HG02870 (cell line): ENCODE measurements at regions not wholly inside any gene's neighbourhood (a gene's known extent, or its start where the extent isn't known, plus 50 kb on each side); places are given as distances from the start of the nearest gene placed in this dataset.

Experiments used
- ATAC-seq: cut with Tn5 transposase; IDR thresholded peaks from one replicate; pipeline ENCODE4 v1.9.1; 2021; ENCODE audit warnings: mild to moderate bottlenecking, moderate library complexity; ENCODE audit not compliant: unreplicated experiment

- ATAC-seq, result no peak
Observed at GRCh38 chrX:39808471-39808917, 289.3 kb downstream of the BCOR start.

- ATAC-seq, result no peak
Observed at GRCh38 chrX:39809331-39809730, 288.4 kb downstream of the BCOR start.

DNA sequence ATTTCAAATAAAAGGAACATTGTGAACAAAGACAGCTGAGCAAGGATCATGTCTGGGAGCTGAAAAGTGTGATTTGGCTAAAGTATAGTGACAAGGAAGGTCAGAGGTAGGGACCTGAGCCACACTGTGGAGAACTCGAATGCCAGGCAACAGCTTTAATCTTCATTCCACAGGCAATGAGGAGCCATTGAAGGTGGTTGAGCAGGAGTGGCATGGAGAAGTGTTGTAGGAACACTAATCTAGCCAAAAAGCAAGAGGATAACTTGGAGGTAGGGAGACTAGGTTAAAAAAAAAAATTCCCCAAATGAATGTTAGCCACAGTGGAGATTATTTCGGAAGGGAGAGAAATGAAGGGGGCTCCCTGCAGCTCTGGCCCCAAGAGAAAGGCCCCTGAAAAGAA lies 286.9 kb downstream of the BCOR start:
- no peak for ATAC-seq

- no peak for ATAC-seq
Observed at GRCh38 chrX:39811376-39811775, 286.4 kb downstream of the BCOR start.

DNA sequence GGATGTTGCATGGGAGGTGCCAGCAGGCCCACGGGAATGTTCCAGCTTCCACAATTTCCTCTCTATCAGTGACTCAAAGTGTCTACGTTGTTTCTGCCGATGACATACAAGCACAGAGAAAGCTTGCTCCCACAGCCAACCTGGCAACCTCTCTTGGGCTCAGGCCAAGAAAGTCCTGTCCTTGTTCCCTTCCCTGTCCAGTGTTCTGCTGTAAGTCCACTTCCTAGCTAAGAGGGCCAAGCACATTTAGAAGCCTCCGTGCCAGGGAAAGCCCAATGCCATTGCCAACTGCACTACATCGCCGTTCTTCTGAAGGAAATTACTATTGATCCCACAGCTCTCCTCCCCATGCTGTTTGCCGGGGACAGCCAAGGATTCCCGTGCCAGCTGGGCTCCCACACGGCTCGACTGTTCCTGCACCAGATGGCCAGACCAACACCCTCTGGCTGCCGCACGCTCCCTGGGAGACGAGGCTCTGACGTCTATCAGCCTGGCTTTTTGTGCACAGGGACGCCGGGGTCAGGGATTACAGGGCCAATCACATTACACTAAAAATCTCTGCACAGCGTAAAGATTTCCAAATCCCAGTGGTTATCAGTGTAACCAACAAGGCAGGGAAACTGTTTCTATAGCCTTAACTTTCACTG lies 284.0 kb downstream of the BCOR start:
- ATAC-seq, result no peak

GRCh38 chrX:39814391-39814790 lies 283.4 kb downstream of the BCOR start:
- ATAC-seq, result no peak

DNA sequence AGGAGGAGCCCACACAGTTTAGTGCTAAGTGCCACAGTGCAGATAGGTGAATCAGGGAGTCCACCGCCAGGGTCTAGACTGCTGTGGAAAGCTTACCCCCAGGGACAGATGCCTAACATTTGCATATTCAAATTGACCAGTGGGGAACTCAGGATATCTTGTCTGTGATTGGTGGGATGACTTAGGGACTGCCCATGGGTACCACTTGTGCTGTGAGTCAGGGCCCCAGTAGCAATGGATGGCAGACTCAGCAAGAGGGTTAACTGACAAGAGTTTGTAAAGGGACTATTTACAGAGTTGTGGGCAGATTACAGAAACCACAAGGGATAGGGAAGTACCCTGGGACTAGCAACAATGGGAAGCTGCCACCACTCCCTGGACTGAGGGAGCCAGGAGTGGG lies 282.1 kb downstream of the BCOR start:
- no peak for ATAC-seq

DNA sequence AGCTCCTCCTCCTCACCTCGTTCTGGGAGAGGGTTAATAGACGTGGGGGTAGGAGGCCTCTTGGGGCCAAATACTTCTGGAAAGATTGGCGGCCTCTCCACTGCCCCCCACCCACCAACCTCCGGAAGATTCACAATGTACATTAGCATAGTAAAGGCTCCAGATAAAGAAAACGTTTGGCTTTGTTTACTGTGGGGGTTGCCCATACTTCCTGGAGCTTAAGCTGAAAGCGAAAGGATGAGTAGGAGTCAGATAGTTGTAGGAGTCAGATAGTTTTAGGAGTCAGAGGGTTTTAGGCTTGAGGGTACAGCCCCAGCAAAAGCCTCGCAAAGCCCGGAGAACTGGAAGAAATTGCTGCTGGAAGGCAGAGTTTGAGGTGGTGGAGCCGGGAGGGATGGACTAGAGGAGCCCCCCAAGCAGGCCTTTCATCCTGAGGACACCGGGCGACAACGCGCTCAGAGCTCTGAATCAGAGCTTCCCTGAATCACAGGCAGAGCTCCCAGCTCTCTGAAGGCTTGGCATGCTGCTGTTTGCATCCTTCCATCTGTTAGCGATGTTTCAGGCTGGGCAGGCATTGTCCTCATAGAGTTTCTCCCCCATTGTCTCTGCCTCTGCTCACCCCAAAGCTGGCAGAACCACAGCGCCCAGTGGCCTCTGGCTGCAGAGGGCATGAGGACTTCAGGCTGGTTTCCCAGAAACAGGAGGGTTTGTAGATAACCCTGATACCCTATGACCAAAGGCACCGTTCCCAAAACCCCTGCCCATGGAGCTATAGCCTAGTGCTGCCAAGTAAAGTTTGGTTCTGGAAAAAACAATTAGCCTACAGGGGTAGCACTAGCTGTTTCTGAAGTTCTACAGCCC lies 280.7 kb downstream of the BCOR start:
- ATAC-seq, result no peak

DNA sequence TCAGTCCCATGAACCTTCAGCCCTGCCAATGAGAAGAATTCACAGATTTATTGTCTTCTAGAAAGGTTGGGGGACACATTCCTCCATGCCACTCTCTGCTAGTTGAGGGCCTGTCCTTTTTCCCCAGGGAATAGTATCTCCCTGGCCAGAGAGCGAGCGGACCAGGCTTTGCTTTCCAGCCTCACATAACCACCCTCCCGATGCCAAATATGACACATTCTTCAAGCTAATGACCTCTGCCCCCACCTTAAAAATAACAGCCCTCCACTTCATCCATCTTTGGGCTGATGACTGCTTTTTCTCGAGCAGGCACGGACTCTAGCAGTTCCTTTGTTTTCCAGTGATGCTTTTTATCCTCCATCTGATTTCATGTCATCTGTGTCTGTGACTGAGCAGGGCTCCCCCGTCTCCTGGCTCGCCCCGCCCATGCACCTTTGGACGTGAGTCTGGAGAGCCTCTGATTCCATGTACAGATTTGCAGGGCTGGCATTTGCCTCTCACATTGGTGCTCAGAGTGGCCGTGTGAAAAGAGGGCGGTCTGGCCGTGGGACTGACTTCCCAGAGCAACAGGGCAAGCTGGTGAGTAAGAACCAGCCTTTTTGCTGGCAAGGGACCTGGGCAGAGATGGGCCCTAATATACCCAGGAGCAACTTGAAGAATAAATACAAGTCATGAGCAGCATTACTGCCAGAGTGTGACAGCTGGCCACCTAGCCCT lies 279.8 kb downstream of the BCOR start:
- ATAC-seq, result no peak

DNA sequence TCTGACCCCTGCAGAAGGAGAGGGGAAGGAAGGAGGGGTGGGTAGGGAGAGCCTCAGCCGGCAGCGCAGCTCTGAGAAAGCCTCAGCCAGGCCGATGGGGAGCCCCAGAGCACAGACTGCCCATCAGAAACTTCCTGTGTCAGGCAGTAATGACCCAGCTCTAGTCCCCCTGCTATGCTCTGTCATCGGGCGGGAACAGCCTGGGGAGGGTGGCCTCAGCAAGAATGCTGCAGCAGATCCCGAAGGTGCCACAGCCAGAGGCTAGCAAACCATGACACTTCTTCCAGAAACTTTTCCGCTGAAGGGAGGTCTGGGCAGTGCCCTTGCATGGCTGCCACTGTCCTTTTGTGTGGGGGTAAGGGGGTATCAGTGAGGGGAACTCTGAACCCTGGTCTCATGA lies 279.0 kb downstream of the BCOR start:
- no peak for ATAC-seq

DNA sequence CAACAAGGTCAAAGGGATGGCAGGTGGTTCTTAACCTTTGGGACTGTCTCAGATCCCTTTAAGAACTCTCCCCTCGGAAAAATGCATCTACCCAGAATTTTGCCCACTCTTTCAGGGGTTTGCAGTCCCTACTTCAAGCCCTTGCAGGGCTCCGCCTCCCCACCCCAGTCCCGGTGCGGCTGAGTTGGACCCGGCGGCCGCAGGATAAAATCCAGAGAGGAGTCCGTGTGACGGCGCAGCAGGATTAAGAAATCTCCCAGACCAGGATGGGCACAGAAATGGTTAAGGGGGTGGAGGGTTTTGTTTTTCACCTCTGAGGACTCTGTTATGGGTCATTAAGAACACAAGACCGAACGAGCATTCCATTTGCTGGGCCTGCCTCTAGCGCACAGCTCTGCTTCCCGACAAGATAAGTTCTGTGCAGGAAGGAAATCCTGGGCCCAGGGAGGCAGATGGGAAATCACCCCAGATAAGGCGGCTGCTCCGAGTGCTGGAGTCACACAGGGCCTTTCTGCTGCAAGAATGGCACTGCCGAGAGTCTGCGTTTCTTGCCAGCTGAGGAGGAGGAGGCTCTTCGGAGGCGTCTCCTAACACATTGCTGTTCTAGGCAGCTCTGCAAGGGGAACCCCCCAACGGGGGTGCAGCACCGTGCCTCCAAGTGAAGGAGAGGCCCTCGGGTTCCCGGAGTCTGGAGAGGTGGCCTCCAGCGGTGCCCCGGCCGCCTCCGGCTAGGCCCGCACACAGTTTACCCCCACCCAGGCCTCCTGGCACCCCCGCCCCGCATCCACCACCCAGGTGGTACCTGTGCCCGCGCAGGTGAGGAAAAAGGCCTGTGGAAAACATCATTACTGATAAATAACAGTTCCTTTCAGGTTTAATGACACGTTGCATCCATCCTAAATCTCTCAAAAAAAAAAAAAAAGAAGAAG lies 277.6 kb downstream of the BCOR start:
- ATAC-seq, result no peak

DNA sequence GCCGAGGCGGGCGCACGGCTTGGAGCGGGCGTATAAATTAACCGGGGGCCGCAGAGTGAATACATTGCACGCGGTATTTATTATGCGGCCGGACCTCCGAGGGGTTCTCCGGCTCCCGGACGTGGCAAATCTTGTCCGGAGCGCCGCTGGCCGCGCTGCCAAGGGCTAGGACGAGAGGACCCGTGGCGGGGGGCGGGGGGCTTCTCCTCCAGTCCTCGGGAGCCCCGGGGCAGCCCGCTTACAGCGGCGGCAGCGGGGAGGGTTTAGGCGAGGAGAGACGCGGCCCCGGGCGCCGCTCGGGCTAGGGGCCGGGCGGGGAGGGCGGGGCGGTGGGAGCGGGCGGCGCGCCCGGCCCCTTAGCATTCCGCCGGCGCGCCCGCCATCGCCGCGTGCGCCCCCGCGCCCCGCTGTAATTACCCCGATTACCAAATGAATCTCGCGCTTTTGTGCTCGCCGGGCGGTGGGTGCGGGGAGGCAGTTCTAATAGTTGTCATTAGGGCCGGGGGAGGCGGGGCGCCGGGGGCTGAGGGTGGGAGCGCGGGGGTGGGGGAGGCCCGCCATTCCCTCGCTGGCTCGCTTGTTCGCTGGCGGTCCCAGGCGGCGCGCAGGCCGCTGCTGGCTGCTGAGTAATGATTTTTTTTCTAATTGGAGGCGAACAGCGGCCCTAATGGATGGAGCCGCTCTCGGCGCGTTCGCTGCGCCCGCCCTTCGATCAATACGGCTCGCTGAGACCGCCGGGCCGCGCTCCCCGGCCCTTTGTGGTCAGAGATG lies 276.6 kb downstream of the BCOR start:
- no peak for ATAC-seq

GRCh38 chrX:39821709-39822095 lies 276.1 kb downstream of the BCOR start:
- ATAC-seq, result no peak

DNA sequence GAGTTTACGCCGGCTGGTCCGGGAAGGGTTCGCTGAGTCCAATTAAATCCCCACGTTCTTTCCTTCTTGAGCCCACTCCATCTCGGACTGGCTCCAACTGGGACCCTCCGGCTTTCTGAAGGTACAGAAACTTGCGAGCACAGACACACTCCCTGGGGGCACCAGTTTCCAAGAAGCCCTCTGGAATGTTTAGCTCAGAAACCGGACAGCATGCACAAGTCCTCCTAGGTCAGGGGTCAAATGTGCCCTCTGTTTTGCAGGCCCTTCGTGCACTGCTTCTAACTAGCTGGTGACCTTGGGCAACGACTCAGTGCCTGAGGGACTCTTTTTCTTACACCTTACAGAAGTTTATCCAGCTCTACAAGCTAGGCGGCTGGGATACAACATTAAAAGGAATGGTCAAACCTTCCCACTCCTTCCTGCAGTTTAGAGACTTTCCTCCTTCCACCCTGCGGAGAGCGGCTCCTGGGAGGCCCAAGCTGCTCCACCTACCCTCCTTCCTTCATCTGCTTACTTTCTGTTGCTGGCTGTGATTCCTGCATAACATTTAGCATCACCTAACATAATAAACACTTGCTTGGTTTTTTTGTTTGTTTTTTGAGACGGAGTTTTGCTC lies 275.5 kb downstream of the BCOR start:
- no peak for ATAC-seq

GRCh38 chrX:39823424-39823823 lies 274.3 kb downstream of the BCOR start:
- no peak for ATAC-seq

GRCh38 chrX:39823854-39824253 lies 273.9 kb downstream of the BCOR start:
- ATAC-seq, result no peak

DNA sequence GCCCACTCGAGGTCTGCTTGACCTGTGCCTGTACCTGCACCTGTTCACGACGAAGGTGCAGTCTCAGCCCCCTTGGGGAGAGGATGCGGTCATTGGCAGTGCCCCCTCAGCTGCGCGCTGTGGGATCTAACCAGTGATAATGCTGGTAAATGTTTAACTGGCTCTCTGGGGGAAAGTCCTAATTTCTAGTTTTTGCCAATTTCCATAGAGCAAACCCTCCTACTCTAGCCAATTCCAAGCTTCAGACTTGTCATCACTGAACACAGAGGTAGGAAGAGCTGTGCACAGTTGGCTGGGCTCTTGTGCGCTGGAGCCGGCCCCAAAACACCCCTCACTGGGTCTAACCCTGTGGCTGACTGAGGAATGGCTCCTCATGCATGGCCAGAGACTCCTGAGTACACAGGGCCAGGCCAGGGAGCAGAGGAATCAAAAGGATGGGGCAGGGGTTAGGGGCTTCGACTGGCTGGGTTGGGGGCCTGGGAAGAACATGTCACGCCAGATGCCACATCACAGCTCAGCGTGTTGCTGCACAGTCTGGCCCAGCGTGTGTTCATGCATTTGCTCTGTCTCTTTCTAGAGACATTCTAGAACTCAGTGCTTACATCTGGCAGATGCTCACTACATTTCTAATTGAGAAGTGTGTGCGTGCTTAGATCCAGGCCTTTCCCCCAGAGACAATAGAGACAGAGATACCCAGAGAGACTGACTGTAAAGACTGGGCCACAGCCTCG lies 270.8 kb downstream of the BCOR start:
- ATAC-seq, result no peak

DNA sequence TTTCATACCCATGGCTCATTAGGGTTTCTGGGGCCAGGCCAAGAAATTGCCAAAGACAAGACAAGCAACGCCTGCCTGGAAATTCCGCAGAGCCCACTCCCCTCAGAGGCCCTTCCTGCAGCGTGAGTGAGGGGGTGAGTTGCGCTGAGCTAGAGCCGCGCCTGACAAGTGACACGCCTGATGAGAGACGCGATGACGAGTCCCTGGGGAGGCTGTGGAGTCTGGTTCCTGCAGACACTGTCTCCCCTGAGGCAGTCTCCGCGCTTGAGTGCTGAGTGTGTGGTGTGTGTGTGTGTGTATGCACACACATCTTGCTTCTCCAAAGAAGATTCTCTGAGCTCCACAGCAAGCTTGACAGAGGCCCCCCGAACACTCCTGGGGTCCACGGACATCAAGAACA lies 269.8 kb downstream of the BCOR start:
- no peak for ATAC-seq

- ATAC-seq, result no peak
Observed at GRCh38 chrX:39828971-39829370, 268.8 kb downstream of the BCOR start.
